KG1 (cell line): ENCODE measurements at regions not wholly inside any gene's neighbourhood (a gene's known extent, or its start where the extent isn't known, plus 50 kb on each side); places are given as distances from the start of the nearest gene placed in this dataset.

Source experiments
- DNase-seq: peaks from one replicate; lab custom pipeline; 2025; lab: John Stamatoyannopoulos, UW

- no peak for DNase-seq
These were observed 260.7 kb upstream of the CSF3R start for GRCh38 chr1:36743286-36744005.

GRCh38 chr1:36741066-36741465 is 258.4 kb upstream of the CSF3R start:
- no peak for DNase-seq

GRCh38 chr1:36740446-36740845 is 257.7 kb upstream of the CSF3R start:
- DNase-seq = no peak

- no peak for DNase-seq
These were observed 257.1 kb upstream of the CSF3R start for GRCh38 chr1:36739703-36740289.

GRCh38 chr1:36738245-36738644 is 255.5 kb upstream of the CSF3R start:
- no peak for DNase-seq

- no peak for DNase-seq
These were observed 255.1 kb upstream of the CSF3R start for GRCh38 chr1:36737767-36738166.

GRCh38 chr1:36737038-36737555 is 254.4 kb upstream of the CSF3R start:
- no peak for DNase-seq

- no peak for DNase-seq
These were observed 253.4 kb upstream of the CSF3R start for GRCh38 chr1:36735939-36736730.

GRCh38 chr1:36735436-36735835 is 252.7 kb upstream of the CSF3R start:
- DNase-seq = no peak

- DNase-seq = no peak
These were observed 251.6 kb upstream of the CSF3R start for GRCh38 chr1:36734356-36734755.

GRCh38 chr1:36733748-36734147 is 251.0 kb upstream of the CSF3R start:
- DNase-seq = no peak

GRCh38 chr1:36732015-36732356 is 249.3 kb upstream of the CSF3R start:
- no peak for DNase-seq

GRCh38 chr1:36731226-36732014 is 248.7 kb upstream of the CSF3R start:
- no peak for DNase-seq

GRCh38 chr1:36730599-36730998 is 247.9 kb upstream of the CSF3R start:
- no peak for DNase-seq

GRCh38 chr1:36729716-36730510 is 247.2 kb upstream of the CSF3R start:
- no peak for DNase-seq

- no peak for DNase-seq
These were observed 246.6 kb upstream of the CSF3R start for GRCh38 chr1:36729289-36729688.

- no peak for DNase-seq
These were observed 246.1 kb upstream of the CSF3R start for GRCh38 chr1:36728846-36729245.

- DNase-seq = no peak
These were observed 245.3 kb upstream of the CSF3R start for GRCh38 chr1:36728051-36728450.

- DNase-seq = no peak
These were observed 242.4 kb upstream of the CSF3R start for GRCh38 chr1:36725151-36725550.

GRCh38 chr1:36723813-36724212 is 241.1 kb upstream of the CSF3R start:
- DNase-seq = no peak

GRCh38 chr1:36722871-36723270 is 240.2 kb upstream of the CSF3R start:
- no peak for DNase-seq
